Ovary (tissue), 7 donors: ENCODE measurements at regions not wholly inside any gene's neighbourhood (a gene's known extent, or its start where the extent isn't known, plus 50 kb on each side); places are given as distances from the start of the nearest gene placed in this dataset.

ENCODE experiments used
- DNase-seq, 5 donors: peaks; one replicate each; pipeline ENCODE4 v3.0.0-alpha.2; 2019 to 2020
- H3K27ac ChIP-seq, 2 donors: fragments of 200-600 bp; one replicate each; pipeline versions ENCODE4 v1.5.1 to v1.8.0; 2019 to 2022
- H3K27me3 ChIP-seq: fragments of 200-600 bp; one replicate; pipeline ENCODE4 v1.8.0; 2022
- H3K36me3 ChIP-seq: fragments of 200-600 bp; sonication (generic); one replicate; pipeline ENCODE4 v1.5.1; 2019
- H3K4me1 ChIP-seq: one replicate; pipeline ENCODE4 v1.8.1; 2013; ENCODE audit warnings: mild to moderate bottlenecking, moderate library complexity; ENCODE audit not compliant: insufficient read depth
- H3K4me3 ChIP-seq: fragments of 200-600 bp; sonication (generic); one replicate; pipeline ENCODE4 v1.5.1; 2017
- H3K9me3 ChIP-seq, 2 donors: fragments of 200-600 bp in 1 of 2; sonication (generic) in 1 of 2; one replicate each; pipeline versions ENCODE4 v1.5.1 to v1.8.1; 2013 to 2019; ENCODE audit warnings: mild to moderate bottlenecking in 1 of 2, moderate library complexity in 1 of 2
- CTCF ChIP-seq, 3 donors: fragments of 450-650 bp in 2 of 3; fragments of 200-600 bp in 1 of 3; IDR thresholded peaks; one replicate each; pipeline versions ENCODE4 v1.5.1 to v1.8.0; 2016 to 2022; ENCODE audit warnings: antibody characterized with exemption in 3 of 3, mild to moderate bottlenecking in 1 of 3
- EP300 ChIP-seq: sonication (generic); formaldehyde crosslinking; IDR thresholded peaks from one replicate; pipeline ENCODE4 v1.6.1; 2017; ENCODE audit warnings: antibody characterized with exemption
- POLR2A ChIP-seq: fragments of 450-650 bp; IDR thresholded peaks from one replicate; pipeline ENCODE4 v1.6.1; 2017; ENCODE audit warnings: antibody characterized with exemption, mild to moderate bottlenecking, moderate library complexity
- WGBS, 3 donors: extraction: QIAGEN DNeasy Blood & Tissue Kit in 1 of 3; methylation state at CpG; one replicate each; pipeline versions ENCODE4 v1.1.5 to v1.1.7; 2013 to 2017; 5-methylcytosine and 5-hydroxymethylcytosine counted together
- intact Hi-C, 4 donors: fragments of 100-400 bp; cut with DNase I; formaldehyde crosslinking; loops; one replicate each; pipeline versions ENCODE4 v1.11.0 to v1.15.1; 2022 to 2023
- donor health status: DM: no; HTN: no; CAD: no; lungs with moderate emphysema.
- donor health status: DM: no; HTN: no; CAD: no.
- donor health status: Bipolar disorder and iron deficiency.
- donor health status: DM: no; HTN: no; CAD: no.
- donor health status: DM: yes; HTN: yes; CAD: no.

GRCh38 chrX:84710611-84711010, 208.4 kb upstream of the HDX start:
- H3K4me1 ChIP-seq, result no peaks in the 10 kb centered on the region
- H3K36me3 ChIP-seq, result no peaks in the 10 kb centered on the region
- H3K27me3 ChIP-seq, result no peaks in the 10 kb centered on the region
- no peak for TF ChIP-seq CTCF (IDR thresholded peaks at IDR 0.05)
- TF ChIP-seq EP300, result no peak
- no peak for TF ChIP-seq POLR2A
- DNase-seq, result no peak
- H3K4me3 ChIP-seq, result no peak overlapping the region
- H3K9me3 ChIP-seq, result no peaks in the 10 kb centered on the region
- 12 to 19% (median 17%) methylated on average over 3 of the region's 3 CpGs for WGBS, 3 donors
- intact Hi-C loops, result loop anchor here in 1 of 4 donors (10.0 kb wide), 1 partner anchor 256 kb away; no protein-coding TSS in a partner anchor
- H3K27ac ChIP-seq, result no peak overlapping the region

GRCh38 chrX:84712621-84713020, 210.4 kb upstream of the HDX start:
- Histone ChIP-seq H3K36me3 (no peaks in the 10 kb centered on the region), H3K4me3 (no peak overlapping the region), H3K4me1 (no peaks in the 10 kb centered on the region), H3K9me3 (no peaks in the 10 kb centered on the region), H3K27me3 (no peaks in the 10 kb centered on the region), H3K27ac (no peak overlapping the region)
- no peak for TF ChIP-seq CTCF (IDR thresholded peaks at IDR 0.05)
- TF ChIP-seq POLR2A, result no peak
- no peak for TF ChIP-seq EP300
- WGBS, 3 donors, result 23 to 28% (median 26%) methylated on average over 2 of the region's 2 CpGs
- no peak for DNase-seq
- intact Hi-C loops, result loop anchor here in 1 of 4 donors (10.0 kb wide), 1 partner anchor 258 kb away; no protein-coding TSS in a partner anchor

GRCh38 chrX:84715315-84715714, 213.1 kb upstream of the HDX start:
- intact Hi-C loops, result loop anchor here in 1 of 4 donors (10.0 kb wide), 1 partner anchor 261 kb away; no protein-coding TSS in a partner anchor
- Histone ChIP-seq H3K36me3 (no peaks in the 10 kb centered on the region), H3K9me3 (no peaks in the 10 kb centered on the region), H3K27ac (no peak overlapping the region), H3K4me1 (no peaks in the 10 kb centered on the region), H3K27me3 (no peaks in the 10 kb centered on the region), H3K4me3 (no peak overlapping the region)
- WGBS, 3 donors, result 27 to 42% (median 37%) methylated on average over 4 of the region's 4 CpGs
- TF ChIP-seq POLR2A (no peak), EP300 (no peak), CTCF (IDR thresholded peaks at IDR 0.05) (no peak)
- DNase-seq, result no peak

GRCh38 chrX:84717343-84717742, 215.1 kb upstream of the HDX start:
- TF ChIP-seq POLR2A (no peak), CTCF (IDR thresholded peaks at IDR 0.05) (no peak), EP300 (no peak)
- DNase-seq, result no peak
- H3K27me3 ChIP-seq, result no peaks in the 10 kb centered on the region
- H3K9me3 ChIP-seq, result no peaks in the 10 kb centered on the region
- H3K36me3 ChIP-seq, result no peaks in the 10 kb centered on the region
- H3K4me1 ChIP-seq, result no peaks in the 10 kb centered on the region
- H3K4me3 ChIP-seq, result no peak overlapping the region
- WGBS, 3 donors, result 60 to 64% (median 61%) methylated on average over 2 of the region's 2 CpGs
- intact Hi-C loops, result loop anchor here in 1 of 4 donors (10.0 kb wide), 1 partner anchor 263 kb away; no protein-coding TSS in a partner anchor
- no peak overlapping the region for H3K27ac ChIP-seq
